ENCODE measurements at regions not wholly inside any gene's neighbourhood (a gene's known extent, or its start where the extent isn't known, plus 50 kb on each side); places are given as distances from the start of the nearest gene placed in this dataset.

GRCh38 chr13:74037762-74038161 lies 96.4 kb downstream of the KLF12 start:
- ATAC-seq, result no peak
- Histone ChIP-seq H3K27ac (ENCODE audit: low read length) (no peak overlapping the region), H3K27me3 (ENCODE audit: control insufficient read depth, insufficient read depth, low read length) (no peaks in the 10 kb centered on the region), H3K36me3 (ENCODE audit: control insufficient read depth, insufficient read depth, low read length) (no peaks in the 10 kb centered on the region), H3K4me3 (ENCODE audit: low read depth in 2 of 2, low read length in 2 of 2) (no peak overlapping the region), H3K9me3 (ENCODE audit: control insufficient read depth, insufficient read depth, low read depth, low read length) (no peaks in the 10 kb centered on the region), H3K4me1 (ENCODE audit: control insufficient read depth, insufficient read depth, low read length) (no peaks in the 10 kb centered on the region)
- in situ Hi-C loops (cut with HindIII; ENCODE audit: low pct_unique_long_range_greater_than_20kb, low sequenced_read_pairs) (no loop called here), intact Hi-C loops (cut with micrococcal nuclease; ENCODE audit: unreplicated experiment) (no loop called here)
- CTCF ChIA-PET, result interaction anchor here (0.6 kb wide), 2 partner anchors 42 to 110 kb away, joined by 3 to 4 read pairs; no protein-coding TSS in a partner anchor
- TF ChIP-seq, protein P1, sequence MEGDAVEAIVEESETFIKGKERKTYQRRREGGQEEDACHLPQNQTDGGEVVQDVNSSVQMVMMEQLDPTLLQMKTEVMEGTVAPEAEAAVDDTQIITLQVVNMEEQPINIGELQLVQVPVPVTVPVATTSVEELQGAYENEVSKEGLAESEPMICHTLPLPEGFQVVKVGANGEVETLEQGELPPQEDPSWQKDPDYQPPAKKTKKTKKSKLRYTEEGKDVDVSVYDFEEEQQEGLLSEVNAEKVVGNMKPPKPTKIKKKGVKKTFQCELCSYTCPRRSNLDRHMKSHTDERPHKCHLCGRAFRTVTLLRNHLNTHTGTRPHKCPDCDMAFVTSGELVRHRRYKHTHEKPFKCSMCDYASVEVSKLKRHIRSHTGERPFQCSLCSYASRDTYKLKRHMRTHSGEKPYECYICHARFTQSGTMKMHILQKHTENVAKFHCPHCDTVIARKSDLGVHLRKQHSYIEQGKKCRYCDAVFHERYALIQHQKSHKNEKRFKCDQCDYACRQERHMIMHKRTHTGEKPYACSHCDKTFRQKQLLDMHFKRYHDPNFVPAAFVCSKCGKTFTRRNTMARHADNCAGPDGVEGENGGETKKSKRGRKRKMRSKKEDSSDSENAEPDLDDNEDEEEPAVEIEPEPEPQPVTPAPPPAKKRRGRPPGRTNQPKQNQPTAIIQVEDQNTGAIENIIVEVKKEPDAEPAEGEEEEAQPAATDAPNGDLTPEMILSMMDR (IDR thresholded peaks at IDR 0.05), result no peak
- no peak for TF ChIP-seq TCF7L2 (IDR thresholded peaks at IDR 0.05; ENCODE audit: low read depth, low read length)
- TF ChIP-seq, protein P2, sequence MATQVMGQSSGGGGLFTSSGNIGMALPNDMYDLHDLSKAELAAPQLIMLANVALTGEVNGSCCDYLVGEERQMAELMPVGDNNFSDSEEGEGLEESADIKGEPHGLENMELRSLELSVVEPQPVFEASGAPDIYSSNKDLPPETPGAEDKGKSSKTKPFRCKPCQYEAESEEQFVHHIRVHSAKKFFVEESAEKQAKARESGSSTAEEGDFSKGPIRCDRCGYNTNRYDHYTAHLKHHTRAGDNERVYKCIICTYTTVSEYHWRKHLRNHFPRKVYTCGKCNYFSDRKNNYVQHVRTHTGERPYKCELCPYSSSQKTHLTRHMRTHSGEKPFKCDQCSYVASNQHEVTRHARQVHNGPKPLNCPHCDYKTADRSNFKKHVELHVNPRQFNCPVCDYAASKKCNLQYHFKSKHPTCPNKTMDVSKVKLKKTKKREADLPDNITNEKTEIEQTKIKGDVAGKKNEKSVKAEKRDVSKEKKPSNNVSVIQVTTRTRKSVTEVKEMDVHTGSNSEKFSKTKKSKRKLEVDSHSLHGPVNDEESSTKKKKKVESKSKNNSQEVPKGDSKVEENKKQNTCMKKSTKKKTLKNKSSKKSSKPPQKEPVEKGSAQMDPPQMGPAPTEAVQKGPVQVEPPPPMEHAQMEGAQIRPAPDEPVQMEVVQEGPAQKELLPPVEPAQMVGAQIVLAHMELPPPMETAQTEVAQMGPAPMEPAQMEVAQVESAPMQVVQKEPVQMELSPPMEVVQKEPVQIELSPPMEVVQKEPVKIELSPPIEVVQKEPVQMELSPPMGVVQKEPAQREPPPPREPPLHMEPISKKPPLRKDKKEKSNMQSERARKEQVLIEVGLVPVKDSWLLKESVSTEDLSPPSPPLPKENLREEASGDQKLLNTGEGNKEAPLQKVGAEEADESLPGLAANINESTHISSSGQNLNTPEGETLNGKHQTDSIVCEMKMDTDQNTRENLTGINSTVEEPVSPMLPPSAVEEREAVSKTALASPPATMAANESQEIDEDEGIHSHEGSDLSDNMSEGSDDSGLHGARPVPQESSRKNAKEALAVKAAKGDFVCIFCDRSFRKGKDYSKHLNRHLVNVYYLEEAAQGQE (IDR thresholded peaks at IDR 0.05; ENCODE audit: insufficient read depth in 1 of 2, low read depth in 2 of 2, low read length in 1 of 2), result no peak
- TF ChIP-seq POLR2AphosphoS5 (IDR thresholded peaks at IDR 0.05; ENCODE audit: low read depth, low read length), result no peak
- no peak for TF ChIP-seq SIN3A (IDR thresholded peaks at IDR 0.05; ENCODE audit: borderline replicate concordance, insufficient read depth, low read depth, low read length)
- no TSS peak for BruUV-seq (replicated peaks)
- DNase-seq (ENCODE audit: low read depth, low spot score), result no peak
- POLR2A ChIA-PET, result no interaction called here

DNA sequence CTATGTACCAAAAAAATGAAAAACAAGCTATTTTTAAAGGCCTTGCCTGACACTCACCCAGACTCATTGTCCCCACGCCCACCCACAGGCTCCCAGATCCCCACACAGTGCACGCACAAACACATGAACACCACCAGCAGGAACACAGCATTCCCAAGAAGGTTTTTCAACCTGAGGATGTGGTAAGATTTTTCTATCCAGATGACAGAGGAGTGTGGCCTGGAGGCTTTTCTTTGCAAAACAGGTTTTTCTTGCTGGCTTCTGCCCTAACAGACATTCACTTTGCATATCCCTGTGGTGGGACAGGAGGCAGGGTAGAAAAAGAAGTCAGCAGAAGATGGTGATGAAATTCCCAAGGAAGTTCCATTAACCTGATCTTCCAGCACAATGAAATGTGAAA lies 97.8 kb downstream of the KLF12 start:
- POLR2A ChIA-PET, result no interaction called here
- no TSS peak for BruUV-seq (replicated peaks)
- no peak overlapping the region for H3K27ac ChIP-seq (ENCODE audit: low read length)
- CTCF ChIA-PET, result no interaction called here
- no peak for DNase-seq (ENCODE audit: low read depth, low spot score)
- TF ChIP-seq TCF7L2 (IDR thresholded peaks at IDR 0.05; ENCODE audit: low read depth, low read length), result no peak
- TF ChIP-seq, protein P2 (IDR thresholded peaks at IDR 0.05; ENCODE audit: insufficient read depth in 1 of 2, low read depth in 2 of 2, low read length in 1 of 2), result no peak
- TF ChIP-seq, protein P1 (IDR thresholded peaks at IDR 0.05), result no peak
- intact Hi-C loops (cut with micrococcal nuclease; ENCODE audit: unreplicated experiment) (no loop called here), in situ Hi-C loops (cut with HindIII; ENCODE audit: low pct_unique_long_range_greater_than_20kb, low sequenced_read_pairs) (no loop called here)
- no peaks in the 10 kb centered on the region for H3K4me1 ChIP-seq (ENCODE audit: control insufficient read depth, insufficient read depth, low read length)
- no peak overlapping the region for H3K4me3 ChIP-seq (ENCODE audit: low read depth in 2 of 2, low read length in 2 of 2)
- ATAC-seq, result no peak
- H3K36me3 ChIP-seq (ENCODE audit: control insufficient read depth, insufficient read depth, low read length), result no peaks in the 10 kb centered on the region
- no peaks in the 10 kb centered on the region for H3K9me3 ChIP-seq (ENCODE audit: control insufficient read depth, insufficient read depth, low read depth, low read length)
- H3K27me3 ChIP-seq (ENCODE audit: control insufficient read depth, insufficient read depth, low read length), result no peaks in the 10 kb centered on the region
